GM21367 (cell line): ENCODE measurements at regions not wholly inside any gene's neighbourhood (a gene's known extent, or its start where the extent isn't known, plus 50 kb on each side); places are given as distances from the start of the nearest gene placed in this dataset.
"Not testable (repeated sequence)": the region's sequence is repeated elsewhere in the genome, so short reads cannot be mapped to it uniquely, and the experiment has no call there.

ENCODE experiments used
- ATAC-seq: cut with Tn5 transposase; IDR thresholded peaks from one replicate; pipeline ENCODE4 v1.9.1; 2021; ENCODE audit not compliant: unreplicated experiment

DNA sequence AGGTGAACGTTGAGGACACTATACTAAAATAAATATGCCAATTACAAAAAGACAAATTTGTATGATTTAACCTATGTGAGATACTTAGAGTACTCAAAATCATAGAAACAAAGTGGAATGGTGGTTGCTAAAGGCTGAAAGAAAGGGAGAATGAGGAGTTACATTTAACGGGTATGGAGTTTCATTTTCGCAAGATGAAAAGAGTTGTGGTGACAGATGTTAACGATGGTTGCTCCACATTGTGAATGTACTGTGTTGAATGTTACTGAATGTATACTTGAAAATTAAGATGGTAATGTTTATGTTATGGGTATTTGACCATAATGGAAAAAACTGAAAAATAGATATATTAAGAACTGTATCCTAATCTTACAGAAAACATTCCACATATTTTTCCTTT lies 51.3 kb upstream of the MOCS2 start:
- no peak for ATAC-seq

DNA sequence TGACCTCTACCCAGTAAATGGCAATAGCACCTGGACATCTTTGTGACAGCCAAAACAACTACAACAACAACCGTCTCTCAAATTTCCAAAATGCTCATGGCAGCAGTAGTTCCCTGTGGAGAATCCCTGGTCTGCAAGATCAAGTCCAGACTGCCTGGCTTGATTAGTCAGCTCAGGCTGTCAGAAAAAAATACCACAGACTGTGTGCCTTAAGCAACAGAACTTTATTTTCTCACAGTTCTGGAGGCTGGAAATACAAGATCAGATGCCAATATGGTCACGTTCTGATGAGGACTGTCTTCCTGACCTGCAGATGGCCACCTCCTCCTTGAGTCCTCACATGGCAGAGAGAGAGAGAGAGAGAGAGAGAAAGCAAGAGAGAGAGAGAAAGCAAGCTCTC lies 52.3 kb upstream of the MOCS2 start:
- ATAC-seq = no peak

DNA sequence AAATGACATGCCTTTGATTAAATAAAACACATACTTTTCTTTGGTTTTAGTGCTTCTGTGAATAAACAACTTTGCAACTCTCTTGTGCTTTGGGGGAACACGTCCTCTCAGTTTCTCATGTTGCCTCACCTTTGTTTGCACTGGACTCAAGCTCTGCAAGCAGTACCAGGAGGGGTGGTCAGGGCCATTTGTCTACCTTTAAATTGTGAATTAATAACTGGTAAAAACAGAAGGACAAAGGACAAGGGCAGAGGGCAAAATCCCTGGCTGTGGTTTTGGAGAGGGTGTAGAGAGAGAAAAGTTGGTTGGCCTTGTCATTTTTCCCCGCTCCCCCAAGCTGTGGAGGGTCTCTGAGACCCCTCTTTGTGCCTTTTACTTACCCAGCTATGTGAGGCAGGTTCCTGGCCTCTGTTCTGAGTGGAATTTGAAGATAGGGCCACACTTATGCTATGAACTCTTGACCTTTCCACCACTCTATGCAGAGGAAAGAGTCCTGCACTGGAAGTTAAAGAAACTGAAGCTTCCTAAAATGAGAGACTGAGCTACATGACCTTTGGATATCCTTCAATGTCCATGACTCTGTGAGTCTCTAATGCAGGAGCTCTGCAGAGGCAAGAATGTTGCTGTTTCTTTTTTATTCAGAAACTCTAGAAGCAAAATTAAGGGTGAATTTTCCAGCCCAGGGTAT lies 55.1 kb upstream of the MOCS2 start:
- ATAC-seq = no peak

DNA sequence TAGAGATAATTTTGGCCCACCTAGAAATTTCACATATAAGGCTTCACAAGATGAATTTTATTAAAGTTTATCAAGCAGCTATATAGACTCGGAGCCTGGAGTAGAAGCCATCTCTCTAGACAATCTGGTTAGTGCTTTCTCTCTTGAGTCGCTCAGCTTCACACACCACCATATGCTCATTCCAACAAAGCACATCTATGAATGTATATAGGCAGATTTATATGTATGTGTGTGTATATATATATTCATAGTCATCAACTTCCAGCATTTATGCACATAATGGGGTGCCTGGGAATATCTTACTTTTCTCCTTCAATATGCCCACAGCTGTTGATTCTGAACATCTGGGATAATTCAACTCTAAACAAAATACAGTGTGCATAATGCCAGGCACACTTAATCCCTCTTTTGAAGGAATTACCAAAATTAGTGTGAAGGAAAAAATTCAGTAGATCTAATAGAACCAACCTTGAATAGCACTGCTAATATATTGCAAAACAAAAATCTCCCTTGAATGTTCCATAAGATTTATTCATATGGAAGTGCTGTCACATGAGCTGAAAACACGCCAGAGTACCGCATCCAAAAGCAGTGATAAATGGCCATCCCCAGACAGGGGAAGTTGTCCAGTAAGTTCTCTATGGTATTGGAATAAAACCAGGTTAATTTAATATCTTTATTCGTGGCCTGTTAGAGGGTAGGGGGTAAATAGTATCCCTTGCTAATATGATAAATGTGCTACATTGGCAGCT lies 56.0 kb upstream of the MOCS2 start:
- no peak for ATAC-seq

DNA sequence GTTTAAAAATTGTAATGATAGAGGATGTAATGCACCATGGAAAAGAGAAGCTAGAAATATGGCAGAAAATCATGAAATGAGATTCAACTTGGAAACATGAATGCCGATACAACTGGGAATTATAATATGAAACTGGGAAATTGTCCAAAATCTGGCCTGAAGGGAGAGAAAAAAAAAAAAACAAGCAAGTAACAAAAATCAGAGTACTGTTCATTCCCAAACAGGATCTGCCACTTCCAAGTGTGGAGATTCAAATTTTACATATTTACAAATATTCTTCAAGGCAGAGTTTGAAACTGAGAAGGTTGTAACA lies 56.6 kb upstream of the MOCS2 start:
- ATAC-seq = no peak

DNA sequence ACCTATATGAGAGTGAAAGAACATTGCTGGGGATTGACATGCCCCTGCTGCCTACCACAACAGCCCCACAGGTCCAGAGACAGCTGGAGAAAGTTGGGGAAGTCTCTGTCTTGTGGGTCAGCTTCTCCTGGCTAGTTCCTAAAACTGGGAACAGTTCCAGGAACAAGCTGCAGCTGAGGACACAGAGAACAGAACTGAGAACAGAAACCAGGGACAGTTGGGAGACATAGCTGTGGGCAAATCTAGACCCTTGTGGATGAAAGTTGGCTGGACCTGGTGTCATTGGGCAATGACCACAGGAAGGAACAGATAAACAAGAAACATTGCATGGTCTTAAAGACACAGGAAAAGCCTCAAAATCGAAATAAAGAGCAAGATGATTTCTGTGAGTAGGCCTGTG lies 58.3 kb upstream of the MOCS2 start:
- ATAC-seq = no peak

DNA sequence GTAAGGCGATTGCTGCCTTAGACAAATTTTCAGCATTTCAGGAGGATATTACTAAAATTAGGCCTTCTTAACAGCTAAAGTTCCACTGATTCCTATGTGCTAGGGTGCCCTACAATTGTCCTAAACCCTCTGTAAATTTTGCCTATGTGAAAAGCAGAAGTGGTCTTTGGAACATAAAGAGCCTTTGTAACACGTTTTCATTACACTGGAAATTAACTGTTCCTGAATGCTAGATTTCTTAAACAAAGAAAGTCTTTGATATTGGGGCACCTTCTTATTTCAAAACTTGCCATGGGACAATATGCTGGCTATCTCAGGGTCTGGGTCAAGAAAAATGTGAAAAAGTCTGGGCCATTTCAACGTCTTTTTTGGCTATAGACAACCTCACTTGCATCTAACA lies 60.4 kb upstream of the MOCS2 start:
- ATAC-seq = no peak

DNA sequence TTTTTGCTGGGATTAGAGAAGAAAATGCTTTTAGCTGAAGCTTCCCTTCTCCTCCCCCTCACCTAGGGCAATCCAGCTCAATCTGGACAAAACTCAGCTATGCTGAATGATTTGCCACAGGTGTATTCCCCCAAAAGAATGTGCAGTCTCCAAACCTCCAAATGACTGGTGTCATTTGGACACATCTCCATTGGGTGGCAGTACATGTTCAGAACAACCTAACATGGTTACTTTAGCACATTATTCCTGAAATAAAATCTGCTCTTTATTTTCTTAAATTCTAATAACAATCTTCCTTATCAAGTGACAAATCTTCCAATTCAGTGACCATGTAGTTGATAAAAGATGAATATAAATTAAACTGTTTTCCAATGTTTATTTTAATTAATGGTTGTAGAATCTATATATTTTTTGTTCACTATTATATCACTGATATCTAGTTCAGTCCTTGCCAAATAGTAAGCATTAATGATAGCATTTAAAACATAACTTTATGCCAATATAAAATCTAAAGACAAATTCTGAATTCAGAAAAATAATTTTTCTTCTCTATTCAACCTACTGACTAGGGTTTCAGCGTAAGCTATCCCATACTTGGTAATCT lies 61.3 kb upstream of the MOCS2 start:
- peak; percentile 49 for ATAC-seq

DNA sequence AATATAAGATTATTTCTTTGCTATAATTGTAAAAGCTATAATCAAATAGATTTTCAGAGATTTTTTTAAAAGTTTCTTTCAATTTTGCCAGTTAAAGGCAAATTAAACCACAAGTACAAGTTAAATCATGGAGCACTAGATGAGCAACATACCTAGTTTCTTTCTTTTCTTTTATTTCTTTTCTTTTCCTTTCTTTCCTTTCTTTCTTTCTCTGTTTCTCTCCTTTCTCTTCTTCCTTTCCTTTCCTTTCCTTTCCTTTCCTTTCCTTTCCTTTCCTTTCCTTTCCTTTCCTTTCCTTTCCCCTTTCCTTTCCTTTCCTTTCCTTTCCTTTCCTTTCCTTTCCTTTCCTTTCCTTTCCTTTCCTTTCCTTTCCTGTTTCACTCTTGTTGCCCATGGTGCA lies 62.5 kb upstream of the MOCS2 start:
- ATAC-seq = not testable (repeated sequence)

DNA sequence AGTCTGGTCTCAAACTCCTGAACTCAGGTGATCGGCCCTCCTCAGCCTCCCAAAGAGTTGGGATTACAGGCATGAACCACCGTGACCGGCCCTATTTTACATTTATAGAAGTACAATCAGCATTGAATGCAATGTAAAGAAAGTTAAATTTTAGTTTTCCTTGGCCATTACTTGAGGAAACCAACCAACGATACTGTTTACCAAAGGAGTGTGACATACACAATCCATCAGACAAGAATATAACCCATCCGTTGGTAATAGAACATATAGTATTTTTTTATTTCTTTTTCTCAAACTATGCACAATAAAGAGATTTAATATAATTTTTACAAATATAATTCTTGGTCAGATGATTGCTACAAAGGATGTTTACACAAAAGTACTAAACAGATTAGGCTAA lies 63.1 kb upstream of the MOCS2 start:
- ATAC-seq = no peak

DNA sequence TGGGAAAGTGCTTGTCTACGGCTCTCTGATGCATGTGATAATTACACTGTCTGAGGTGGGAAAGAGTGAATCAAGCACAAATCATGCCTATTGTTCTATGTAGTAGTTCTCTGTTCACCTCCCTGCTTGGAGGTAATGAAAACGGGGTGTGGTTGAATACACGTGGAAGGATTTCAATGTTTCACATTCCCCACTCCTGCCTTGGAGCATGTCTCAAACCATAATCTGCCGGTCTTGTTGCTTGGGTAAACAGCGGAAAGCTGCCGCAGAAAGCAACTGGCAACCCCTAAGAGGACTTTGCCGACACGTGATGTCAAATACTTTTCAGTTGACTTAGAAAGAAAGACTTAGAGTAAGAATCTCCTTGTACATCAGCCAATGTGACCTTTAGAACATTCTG lies 63.5 kb upstream of the MOCS2 start:
- ATAC-seq = no peak

DNA sequence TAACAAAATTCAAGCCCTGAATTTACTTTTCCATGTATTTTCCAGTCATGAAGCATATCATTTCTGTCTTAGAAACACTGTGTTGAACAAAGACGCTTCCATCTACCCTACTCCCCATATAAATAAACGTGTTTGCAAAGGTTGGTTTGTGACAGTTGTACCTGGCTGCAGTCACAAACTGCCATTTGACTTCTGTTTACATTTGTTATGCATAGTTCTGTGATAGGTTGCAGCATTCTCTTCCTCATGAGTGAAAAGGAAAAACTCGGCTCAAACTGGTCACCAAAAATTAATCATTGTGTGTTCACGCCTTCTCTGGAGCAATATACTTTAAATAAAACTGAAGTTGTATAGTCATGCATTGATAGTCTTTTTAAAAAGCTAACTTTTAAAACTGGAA lies 69.3 kb upstream of the MOCS2 start:
- no peak for ATAC-seq

DNA sequence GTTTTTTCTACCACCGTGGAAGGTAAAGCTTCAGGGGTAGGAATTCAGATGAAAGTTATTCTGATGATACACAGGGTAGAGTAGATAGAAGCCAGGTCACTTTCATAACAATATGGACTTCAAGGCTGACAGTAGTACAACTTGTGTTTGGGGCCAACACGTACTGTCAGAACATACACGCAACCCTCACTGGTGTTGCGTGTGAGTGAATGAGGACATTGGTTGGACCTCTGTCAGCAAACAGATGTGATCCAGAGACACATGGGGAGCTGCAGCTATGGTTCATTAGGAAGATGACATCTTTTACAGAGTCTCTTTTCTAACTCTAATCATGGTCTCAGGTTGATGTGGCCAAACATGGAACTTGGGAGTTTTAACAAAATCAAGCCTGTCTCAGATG lies 70.1 kb upstream of the MOCS2 start:
- no peak for ATAC-seq

DNA sequence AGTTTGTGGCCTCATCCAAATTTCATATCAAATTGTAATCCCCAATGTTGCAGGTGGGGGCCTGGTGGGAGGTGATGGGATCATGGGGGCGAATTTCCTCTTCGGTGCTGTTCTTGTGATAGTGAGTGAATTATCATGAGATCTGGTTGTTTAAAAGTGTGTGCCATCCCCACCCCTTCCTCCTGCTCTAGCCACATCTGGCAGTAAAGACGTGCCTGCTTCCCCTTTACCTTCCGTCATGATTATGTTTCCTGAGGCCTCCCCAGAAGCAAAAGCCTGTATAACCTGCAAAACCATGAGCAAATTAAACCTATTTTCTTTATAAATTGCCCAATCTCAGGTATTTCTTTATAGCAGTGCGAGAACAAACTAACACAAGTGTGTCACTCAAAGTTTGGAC lies 71.0 kb upstream of the MOCS2 start:
- ATAC-seq = no peak

DNA sequence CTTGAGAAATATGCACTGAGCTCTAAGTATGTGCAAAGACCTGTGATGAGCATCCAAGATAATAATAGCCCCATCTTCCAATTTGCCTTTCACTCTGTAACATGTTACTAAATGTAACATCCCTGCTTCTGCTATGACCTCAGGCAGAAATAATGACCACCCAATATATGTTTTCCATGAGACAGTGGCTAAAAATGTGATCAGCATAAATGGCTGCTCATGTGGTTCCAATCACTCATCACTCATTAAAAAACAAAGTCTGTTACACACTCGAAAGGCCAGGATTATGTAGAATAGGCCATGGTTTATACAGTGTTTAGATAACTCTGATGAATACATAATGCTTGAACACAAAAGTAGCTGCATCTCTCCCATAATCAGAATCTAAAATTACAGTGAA lies 71.4 kb upstream of the MOCS2 start:
- ATAC-seq = no peak

DNA sequence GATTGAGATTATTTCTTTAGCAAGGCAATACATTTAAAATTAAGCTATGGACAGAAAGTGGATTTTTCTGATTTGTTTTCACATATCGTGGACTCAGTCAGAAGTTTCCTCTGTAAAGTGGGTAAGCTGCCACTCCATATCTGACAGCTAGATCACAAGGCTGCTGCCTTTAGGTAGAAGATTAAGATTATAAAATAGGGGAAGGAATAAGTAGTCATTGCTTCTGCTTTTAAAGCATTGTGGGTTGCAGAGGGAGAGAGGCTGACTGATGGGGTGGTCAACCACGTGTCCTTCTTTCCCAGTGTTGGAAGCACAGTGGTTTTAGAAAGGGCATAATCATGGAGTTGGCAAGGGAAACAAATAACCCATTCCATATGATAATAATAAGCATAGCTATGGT lies 74.3 kb upstream of the MOCS2 start:
- no peak for ATAC-seq

DNA sequence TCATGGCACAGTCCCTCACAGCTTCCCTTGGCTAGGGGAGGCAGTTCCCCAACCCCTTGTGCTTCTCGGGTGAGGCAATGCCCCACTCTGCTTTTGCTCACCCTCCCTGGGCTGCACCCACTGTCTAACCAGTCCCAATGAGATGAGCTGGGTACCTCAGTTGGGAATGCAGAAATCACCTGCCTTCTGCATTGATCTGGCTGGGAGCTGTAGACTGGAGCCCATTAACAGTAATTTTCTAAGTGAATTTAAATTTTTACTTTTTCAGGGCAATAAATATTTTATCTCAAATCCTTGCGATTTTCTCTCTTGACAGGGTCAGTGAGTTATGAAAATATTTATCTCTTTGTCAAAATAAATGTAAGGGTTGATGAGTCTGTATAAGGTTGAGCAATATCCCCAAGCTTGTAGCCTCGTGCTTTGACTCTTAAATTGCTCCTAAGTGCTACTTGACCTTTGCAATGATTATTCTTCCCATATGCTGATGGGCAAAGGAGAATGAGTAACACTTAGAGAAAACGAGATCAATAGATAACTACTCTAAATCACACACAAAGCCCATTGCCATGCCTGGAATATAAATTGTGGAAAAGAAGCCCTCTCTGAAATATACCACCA lies 82.1 kb upstream of the MOCS2 start:
- no peak for ATAC-seq

DNA sequence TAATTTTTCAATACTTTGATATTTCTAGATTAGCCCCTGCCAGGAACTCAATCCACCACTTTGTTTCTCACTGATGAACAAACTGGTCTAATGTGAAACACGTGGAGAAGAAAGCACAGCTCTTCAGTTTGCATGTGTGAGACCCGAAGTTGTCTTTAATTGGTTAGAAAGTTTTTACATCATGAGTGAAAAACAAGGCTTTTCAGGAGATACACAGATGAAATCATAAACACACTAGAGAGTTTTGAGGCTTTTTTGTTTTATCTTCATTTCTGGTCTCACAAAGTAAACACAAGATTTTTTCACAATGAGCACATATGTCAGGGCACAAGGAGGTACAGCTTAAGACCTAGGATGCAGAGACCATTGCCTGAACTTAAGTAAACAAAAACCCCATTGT lies 84.5 kb upstream of the MOCS2 start:
- ATAC-seq = no peak

DNA sequence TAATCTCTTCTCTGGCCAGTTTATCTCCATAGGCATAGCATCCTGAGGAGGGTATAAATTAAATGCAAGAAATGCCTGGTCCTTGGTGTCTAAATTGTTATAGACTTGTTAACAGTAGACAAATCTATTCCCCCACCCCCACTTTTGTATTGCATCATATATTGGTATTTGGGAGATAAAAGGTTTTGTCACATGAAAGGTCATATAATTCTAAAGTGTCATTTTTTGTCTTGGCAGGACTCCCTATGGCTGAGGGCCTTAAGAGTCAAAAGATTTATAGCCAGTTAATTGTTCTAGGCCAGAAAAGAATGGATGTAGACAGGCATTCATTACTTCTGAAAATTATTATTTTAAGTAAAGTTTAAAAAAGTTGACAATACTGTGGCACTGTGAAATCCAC lies 90.3 kb upstream of the MOCS2 start:
- no peak for ATAC-seq

DNA sequence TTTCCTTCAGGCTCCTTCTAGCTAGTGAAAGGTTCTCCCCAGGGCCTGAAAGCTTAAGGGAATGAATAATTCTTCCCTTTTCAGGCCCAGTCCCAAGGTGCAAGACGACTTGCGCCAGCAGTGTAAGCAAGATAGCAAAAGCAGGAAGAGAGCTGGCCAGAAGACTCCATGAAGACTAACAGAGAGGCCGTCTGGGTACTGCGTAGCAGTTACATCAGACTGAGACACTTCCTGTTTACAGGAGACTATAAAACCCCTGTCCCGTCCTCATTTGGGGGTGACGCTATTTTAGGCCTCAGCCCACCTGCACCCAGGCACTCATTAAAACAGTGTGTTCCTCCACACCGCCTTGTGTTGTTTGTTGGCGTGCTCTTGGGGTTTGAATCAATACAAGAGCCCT lies 90.7 kb upstream of the MOCS2 start:
- ATAC-seq = no peak

DNA sequence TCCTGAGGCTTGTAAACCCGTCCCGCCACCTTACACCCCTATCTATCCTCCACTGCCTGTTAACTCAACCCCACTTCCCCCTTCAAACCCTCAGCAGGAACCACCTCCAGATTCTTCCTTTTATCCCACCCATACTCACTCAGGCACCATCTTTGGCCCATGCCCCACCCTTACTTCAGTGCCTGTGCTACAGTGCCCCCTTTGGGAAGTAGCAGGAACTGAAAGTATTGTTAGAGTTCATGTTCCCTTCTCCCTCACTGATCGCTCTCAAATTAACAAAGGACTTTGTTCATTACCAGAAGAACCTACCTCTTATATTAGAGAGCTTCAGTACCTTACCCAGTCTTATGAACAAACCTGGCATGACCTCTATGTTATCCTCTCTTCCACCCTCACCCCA lies 92.2 kb upstream of the MOCS2 start:
- ATAC-seq = no peak

DNA sequence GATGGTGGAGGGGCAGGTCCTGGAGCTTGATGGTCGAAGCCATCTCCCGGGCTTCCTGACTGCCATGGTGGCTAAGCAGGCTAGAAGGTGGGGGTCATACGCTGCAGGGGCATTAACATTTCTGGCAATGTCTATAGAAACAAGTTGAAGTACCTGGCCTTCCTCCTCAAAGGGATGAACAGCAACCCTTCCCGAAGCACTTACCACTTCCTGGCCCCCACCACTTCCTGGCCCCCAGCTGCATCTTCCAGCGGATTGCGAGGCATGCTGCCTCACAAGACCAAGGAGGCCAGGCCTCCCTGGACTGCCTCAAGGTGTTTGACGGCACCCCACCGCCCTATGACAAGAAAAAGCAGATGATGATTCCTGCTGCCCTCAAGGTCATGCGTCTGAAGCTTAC lies 97.0 kb upstream of the MOCS2 start:
- no peak for ATAC-seq
